ENCODE measurements at regions not wholly inside any gene's neighbourhood (a gene's known extent, or its start where the extent isn't known, plus 50 kb on each side); places are given as distances from the start of the nearest gene placed in this dataset.

DNA sequence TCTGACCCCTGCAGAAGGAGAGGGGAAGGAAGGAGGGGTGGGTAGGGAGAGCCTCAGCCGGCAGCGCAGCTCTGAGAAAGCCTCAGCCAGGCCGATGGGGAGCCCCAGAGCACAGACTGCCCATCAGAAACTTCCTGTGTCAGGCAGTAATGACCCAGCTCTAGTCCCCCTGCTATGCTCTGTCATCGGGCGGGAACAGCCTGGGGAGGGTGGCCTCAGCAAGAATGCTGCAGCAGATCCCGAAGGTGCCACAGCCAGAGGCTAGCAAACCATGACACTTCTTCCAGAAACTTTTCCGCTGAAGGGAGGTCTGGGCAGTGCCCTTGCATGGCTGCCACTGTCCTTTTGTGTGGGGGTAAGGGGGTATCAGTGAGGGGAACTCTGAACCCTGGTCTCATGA is 279.0 kb downstream of the BCOR start:
- TF ChIP-seq EP300 (IDR thresholded peaks at IDR 0.05) (no peak), POLR2AphosphoS5 (IDR thresholded peaks at IDR 0.05) (no peak), POLR2A (IDR thresholded peaks at IDR 0.05) (no peak)
- TF ChIP-seq, protein P1, sequence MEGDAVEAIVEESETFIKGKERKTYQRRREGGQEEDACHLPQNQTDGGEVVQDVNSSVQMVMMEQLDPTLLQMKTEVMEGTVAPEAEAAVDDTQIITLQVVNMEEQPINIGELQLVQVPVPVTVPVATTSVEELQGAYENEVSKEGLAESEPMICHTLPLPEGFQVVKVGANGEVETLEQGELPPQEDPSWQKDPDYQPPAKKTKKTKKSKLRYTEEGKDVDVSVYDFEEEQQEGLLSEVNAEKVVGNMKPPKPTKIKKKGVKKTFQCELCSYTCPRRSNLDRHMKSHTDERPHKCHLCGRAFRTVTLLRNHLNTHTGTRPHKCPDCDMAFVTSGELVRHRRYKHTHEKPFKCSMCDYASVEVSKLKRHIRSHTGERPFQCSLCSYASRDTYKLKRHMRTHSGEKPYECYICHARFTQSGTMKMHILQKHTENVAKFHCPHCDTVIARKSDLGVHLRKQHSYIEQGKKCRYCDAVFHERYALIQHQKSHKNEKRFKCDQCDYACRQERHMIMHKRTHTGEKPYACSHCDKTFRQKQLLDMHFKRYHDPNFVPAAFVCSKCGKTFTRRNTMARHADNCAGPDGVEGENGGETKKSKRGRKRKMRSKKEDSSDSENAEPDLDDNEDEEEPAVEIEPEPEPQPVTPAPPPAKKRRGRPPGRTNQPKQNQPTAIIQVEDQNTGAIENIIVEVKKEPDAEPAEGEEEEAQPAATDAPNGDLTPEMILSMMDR (IDR thresholded peaks at IDR 0.05), result no peak
- WGBS, 2 donors, result 81 to 92% methylated on average over 7 of the region's 7 CpGs
- intact Hi-C loops (cut with DNase I), result loop anchor here (5.0 to 10.0 kb wide), 4 partner anchors 84 to 449 kb away; no protein-coding TSS in a partner anchor
- Histone ChIP-seq H3K9me3 (peaks cover 0 to 3% (median 0%) of the 10 kb centered on the region in 4 donors), H3K27ac (no peak overlapping the region), H3K4me3 (no peak overlapping the region), H3K4me1 (peaks cover 0 to 10% (median 5%) of the 10 kb centered on the region in 4 donors), H3K36me3 (no peaks in the 10 kb centered on the region), H3K27me3 (peaks cover 0 to 10% (median 0%) of the 10 kb centered on the region in 3 donors)
- no peak for DNase-seq

DNA sequence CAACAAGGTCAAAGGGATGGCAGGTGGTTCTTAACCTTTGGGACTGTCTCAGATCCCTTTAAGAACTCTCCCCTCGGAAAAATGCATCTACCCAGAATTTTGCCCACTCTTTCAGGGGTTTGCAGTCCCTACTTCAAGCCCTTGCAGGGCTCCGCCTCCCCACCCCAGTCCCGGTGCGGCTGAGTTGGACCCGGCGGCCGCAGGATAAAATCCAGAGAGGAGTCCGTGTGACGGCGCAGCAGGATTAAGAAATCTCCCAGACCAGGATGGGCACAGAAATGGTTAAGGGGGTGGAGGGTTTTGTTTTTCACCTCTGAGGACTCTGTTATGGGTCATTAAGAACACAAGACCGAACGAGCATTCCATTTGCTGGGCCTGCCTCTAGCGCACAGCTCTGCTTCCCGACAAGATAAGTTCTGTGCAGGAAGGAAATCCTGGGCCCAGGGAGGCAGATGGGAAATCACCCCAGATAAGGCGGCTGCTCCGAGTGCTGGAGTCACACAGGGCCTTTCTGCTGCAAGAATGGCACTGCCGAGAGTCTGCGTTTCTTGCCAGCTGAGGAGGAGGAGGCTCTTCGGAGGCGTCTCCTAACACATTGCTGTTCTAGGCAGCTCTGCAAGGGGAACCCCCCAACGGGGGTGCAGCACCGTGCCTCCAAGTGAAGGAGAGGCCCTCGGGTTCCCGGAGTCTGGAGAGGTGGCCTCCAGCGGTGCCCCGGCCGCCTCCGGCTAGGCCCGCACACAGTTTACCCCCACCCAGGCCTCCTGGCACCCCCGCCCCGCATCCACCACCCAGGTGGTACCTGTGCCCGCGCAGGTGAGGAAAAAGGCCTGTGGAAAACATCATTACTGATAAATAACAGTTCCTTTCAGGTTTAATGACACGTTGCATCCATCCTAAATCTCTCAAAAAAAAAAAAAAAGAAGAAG is 277.6 kb downstream of the BCOR start:
- peaks cover 0 to 10% (median 2%) of the 10 kb centered on the region in 4 donors for H3K4me1 ChIP-seq
- no peak overlapping the region for H3K27ac ChIP-seq
- peaks cover 0 to 3% (median 0%) of the 10 kb centered on the region in 4 donors for H3K9me3 ChIP-seq
- peak overlapping the region in 3 of 4 donors; percentile 44 to 49 (median 48) for H3K4me3 ChIP-seq
- TF ChIP-seq, protein P1 (IDR thresholded peaks at IDR 0.05), result no peak
- TF ChIP-seq POLR2AphosphoS5 (IDR thresholded peaks at IDR 0.05) (no peak), EP300 (IDR thresholded peaks at IDR 0.05) (no peak), POLR2A (IDR thresholded peaks at IDR 0.05) (no peak)
- peaks cover 0 to 10% (median 0%) of the 10 kb centered on the region in 3 donors for H3K27me3 ChIP-seq
- intact Hi-C loops (cut with DNase I), result loop anchor here (5.0 to 10.0 kb wide), 5 partner anchors 85 to 447 kb away; no protein-coding TSS in a partner anchor
- H3K36me3 ChIP-seq, result no peaks in the 10 kb centered on the region
- 44 to 66% methylated on average over 34 of the region's 34 CpGs for WGBS, 2 donors
- DNase-seq, result no peak

DNA sequence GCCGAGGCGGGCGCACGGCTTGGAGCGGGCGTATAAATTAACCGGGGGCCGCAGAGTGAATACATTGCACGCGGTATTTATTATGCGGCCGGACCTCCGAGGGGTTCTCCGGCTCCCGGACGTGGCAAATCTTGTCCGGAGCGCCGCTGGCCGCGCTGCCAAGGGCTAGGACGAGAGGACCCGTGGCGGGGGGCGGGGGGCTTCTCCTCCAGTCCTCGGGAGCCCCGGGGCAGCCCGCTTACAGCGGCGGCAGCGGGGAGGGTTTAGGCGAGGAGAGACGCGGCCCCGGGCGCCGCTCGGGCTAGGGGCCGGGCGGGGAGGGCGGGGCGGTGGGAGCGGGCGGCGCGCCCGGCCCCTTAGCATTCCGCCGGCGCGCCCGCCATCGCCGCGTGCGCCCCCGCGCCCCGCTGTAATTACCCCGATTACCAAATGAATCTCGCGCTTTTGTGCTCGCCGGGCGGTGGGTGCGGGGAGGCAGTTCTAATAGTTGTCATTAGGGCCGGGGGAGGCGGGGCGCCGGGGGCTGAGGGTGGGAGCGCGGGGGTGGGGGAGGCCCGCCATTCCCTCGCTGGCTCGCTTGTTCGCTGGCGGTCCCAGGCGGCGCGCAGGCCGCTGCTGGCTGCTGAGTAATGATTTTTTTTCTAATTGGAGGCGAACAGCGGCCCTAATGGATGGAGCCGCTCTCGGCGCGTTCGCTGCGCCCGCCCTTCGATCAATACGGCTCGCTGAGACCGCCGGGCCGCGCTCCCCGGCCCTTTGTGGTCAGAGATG is 276.6 kb downstream of the BCOR start:
- Histone ChIP-seq H3K9me3 (peaks cover 0 to 3% (median 0%) of the 10 kb centered on the region in 4 donors), H3K4me1 (peaks cover 0 to 10% (median 2%) of the 10 kb centered on the region in 4 donors), H3K27ac (peak overlapping the region in 2 of 4 donors; percentile 17 to 41), H3K4me3 (peak overlapping the region in 3 of 4 donors; percentile 44 to 49 (median 48)), H3K27me3 (peaks cover 0 to 10% (median 0%) of the 10 kb centered on the region in 3 donors), H3K36me3 (no peaks in the 10 kb centered on the region)
- DNase-seq, result no peak
- WGBS, 2 donors, result 1% methylated on average over 97 to 98 of the region's 98 CpGs
- no peak for TF ChIP-seq EP300 (IDR thresholded peaks at IDR 0.05)
- TF ChIP-seq, protein P1 (IDR thresholded peaks at IDR 0.05), result no peak
- TF ChIP-seq POLR2AphosphoS5 (IDR thresholded peaks at IDR 0.05), result no peak
- no peak for TF ChIP-seq POLR2A (IDR thresholded peaks at IDR 0.05)
- intact Hi-C loops (cut with DNase I), result loop anchor here (5.0 kb wide), 1 partner anchor 86 kb away; no protein-coding TSS in a partner anchor

DNA sequence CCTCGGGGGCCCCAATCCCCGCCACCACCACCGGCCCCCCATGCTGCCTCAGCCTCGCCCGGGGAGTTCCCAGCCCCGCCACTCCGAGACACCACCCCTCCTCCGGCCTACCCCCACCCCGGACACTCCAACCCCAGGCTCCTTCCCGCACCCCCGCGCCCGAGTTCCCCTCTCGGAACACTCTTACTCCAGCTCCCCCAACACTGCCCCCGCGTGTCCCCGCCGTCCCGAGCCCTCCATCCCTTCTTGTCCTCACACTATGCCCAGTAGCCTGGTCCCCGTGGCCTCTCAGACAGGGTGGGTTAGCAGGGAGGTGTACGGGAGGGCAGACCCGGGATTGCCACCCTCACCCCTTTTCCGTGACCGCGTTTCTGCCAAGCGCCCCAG is 276.1 kb downstream of the BCOR start:
- intact Hi-C loops (cut with DNase I), result loop anchor here (5.0 kb wide), 1 partner anchor 86 kb away; no protein-coding TSS in a partner anchor
- H3K4me3 ChIP-seq, result peak overlapping the region in 3 of 4 donors; percentile 44 to 49 (median 48)
- H3K27me3 ChIP-seq, result peaks cover 0 to 10% (median 0%) of the 10 kb centered on the region in 3 donors
- peaks cover 0 to 10% (median 2%) of the 10 kb centered on the region in 4 donors for H3K4me1 ChIP-seq
- TF ChIP-seq, protein P1 (IDR thresholded peaks at IDR 0.05), result no peak
- TF ChIP-seq POLR2AphosphoS5 (IDR thresholded peaks at IDR 0.05) (no peak), EP300 (IDR thresholded peaks at IDR 0.05) (no peak), POLR2A (IDR thresholded peaks at IDR 0.05) (no peak)
- H3K27ac ChIP-seq, result peak overlapping the region in 2 of 4 donors; percentile 17 to 41
- no peak for DNase-seq
- H3K36me3 ChIP-seq, result no peaks in the 10 kb centered on the region
- peaks cover 0 to 3% (median 0%) of the 10 kb centered on the region in 4 donors for H3K9me3 ChIP-seq
- 43 to 44% methylated on average over 26 of the region's 26 CpGs for WGBS, 2 donors
